HG03575 (cell line): ENCODE measurements at regions not wholly inside any gene's neighbourhood (a gene's known extent, or its start where the extent isn't known, plus 50 kb on each side); places are given as distances from the start of the nearest gene placed in this dataset.

Experiments used
- ATAC-seq: cut with Tn5 transposase; IDR thresholded peaks from one replicate; pipeline ENCODE4 v1.9.1; 2021; ENCODE audit not compliant: unreplicated experiment, insufficient number of reproducible peaks, low FRiP score; ENCODE audit errors: extremely low read depth

- no peak for ATAC-seq
Measured at GRCh38 chr2:125424266-125424785, 1231.6 kb upstream of the GYPC start.

- ATAC-seq: no peak
Measured at GRCh38 chr2:125427721-125428315, 1228.1 kb upstream of the GYPC start.

- no peak for ATAC-seq
Measured at GRCh38 chr2:125444106-125444505, 1211.9 kb upstream of the GYPC start.

GRCh38 chr2:125445495-125445894 is 1210.5 kb upstream of the GYPC start:
- ATAC-seq: no peak

- ATAC-seq: no peak
Measured at GRCh38 chr2:125450092-125450491, 1205.9 kb upstream of the GYPC start.

GRCh38 chr2:125455110-125455509 is 1200.8 kb upstream of the GYPC start:
- ATAC-seq: no peak

GRCh38 chr2:125456693-125457363 is 1199.1 kb upstream of the GYPC start:
- ATAC-seq: no peak

GRCh38 chr2:125471963-125472362 is 1184.0 kb upstream of the GYPC start:
- no peak for ATAC-seq

GRCh38 chr2:125479143-125479636 is 1176.8 kb upstream of the GYPC start:
- no peak for ATAC-seq

- ATAC-seq: no peak
Measured at GRCh38 chr2:125490308-125490707, 1165.7 kb upstream of the GYPC start.

- ATAC-seq: no peak
Measured at GRCh38 chr2:125491663-125492062, 1164.3 kb upstream of the GYPC start.

- ATAC-seq: no peak
Measured at GRCh38 chr2:125512313-125512712, 1143.6 kb upstream of the GYPC start.

GRCh38 chr2:125516496-125517109 is 1139.4 kb upstream of the GYPC start:
- peak; percentile 53 for ATAC-seq

- no peak for ATAC-seq
Measured at GRCh38 chr2:125526093-125526492, 1129.9 kb upstream of the GYPC start.

GRCh38 chr2:125535089-125535488 is 1120.9 kb upstream of the GYPC start:
- ATAC-seq: no peak

- ATAC-seq: no peak
Measured at GRCh38 chr2:125543968-125544514, 1111.9 kb upstream of the GYPC start.

- no peak for ATAC-seq
Measured at GRCh38 chr2:125553768-125554167, 1102.2 kb upstream of the GYPC start.

- ATAC-seq: no peak
Measured at GRCh38 chr2:125554956-125555355, 1101.0 kb upstream of the GYPC start.

GRCh38 chr2:125559186-125559585 is 1096.8 kb upstream of the GYPC start:
- no peak for ATAC-seq

GRCh38 chr2:125560855-125561254 is 1095.1 kb upstream of the GYPC start:
- ATAC-seq: no peak
